ENCODE measurements at regions not wholly inside any gene's neighbourhood (a gene's known extent, or its start where the extent isn't known, plus 50 kb on each side); places are given as distances from the start of the nearest gene placed in this dataset.

DNA sequence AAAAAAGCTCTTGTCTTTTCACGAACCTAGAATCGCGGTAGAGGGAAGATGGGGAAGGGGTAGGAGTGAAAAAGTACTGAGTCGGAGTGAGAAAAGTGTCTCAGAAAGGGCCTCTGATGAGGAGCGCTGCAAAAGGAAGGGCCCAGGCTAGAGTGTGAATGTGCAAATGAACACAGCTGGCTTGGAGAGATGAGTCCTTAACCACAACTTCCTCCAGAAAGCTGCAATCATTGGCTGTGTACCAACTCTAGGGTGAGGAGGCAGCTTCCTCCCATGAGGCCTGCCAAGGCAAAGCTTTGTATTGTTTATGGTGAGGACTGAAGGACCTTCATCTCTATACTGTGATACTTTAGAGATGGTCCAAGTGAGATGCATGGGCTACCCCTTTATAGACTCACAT is 566.9 kb upstream of the ANO5 start:
- no peaks in the 10 kb centered on the region for H3K9me3 ChIP-seq

DNA sequence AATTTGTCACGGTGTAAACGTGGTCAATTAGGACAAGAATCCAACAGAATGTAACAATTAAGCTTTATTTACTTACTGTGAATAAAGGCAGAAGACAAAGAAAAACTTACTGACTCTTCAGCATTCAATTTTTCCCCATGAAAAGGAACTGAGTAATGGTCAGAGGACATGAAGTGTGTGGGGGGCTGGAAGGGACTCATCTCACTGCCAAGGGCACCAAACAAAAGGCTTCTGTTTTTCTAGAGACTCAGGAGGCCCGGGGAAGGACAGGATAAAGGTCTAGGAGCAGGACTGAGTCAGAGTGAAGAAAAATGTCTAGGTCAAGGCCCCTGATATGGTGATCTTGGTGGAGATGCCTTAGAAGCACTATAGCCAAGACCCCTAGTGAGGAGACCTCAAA is 564.2 kb upstream of the ANO5 start:
- Histone ChIP-seq H3K4me3 (no peak overlapping the region), H3K27me3 (no peaks in the 10 kb centered on the region), H3K4me1 (no peaks in the 10 kb centered on the region), H3K9ac (ENCODE audit: low read depth in 2 of 2, low read length in 2 of 2) (no peak overlapping the region), H3K36me3 (no peaks in the 10 kb centered on the region), H3K27ac (no peak overlapping the region), H3K9me3 (no peaks in the 10 kb centered on the region)
- DNase-seq, result no peak
- TF ChIP-seq, protein P1, sequence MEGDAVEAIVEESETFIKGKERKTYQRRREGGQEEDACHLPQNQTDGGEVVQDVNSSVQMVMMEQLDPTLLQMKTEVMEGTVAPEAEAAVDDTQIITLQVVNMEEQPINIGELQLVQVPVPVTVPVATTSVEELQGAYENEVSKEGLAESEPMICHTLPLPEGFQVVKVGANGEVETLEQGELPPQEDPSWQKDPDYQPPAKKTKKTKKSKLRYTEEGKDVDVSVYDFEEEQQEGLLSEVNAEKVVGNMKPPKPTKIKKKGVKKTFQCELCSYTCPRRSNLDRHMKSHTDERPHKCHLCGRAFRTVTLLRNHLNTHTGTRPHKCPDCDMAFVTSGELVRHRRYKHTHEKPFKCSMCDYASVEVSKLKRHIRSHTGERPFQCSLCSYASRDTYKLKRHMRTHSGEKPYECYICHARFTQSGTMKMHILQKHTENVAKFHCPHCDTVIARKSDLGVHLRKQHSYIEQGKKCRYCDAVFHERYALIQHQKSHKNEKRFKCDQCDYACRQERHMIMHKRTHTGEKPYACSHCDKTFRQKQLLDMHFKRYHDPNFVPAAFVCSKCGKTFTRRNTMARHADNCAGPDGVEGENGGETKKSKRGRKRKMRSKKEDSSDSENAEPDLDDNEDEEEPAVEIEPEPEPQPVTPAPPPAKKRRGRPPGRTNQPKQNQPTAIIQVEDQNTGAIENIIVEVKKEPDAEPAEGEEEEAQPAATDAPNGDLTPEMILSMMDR (IDR thresholded peaks at IDR 0.05), result no peak
- intact Hi-C loops (cut with DNase I), result no loop called here

More for the DNA sequence above, 566.9 kb upstream of the ANO5 start:
- H3K9ac ChIP-seq (ENCODE audit: low read depth in 2 of 2, low read length in 2 of 2), result no peak overlapping the region
- intact Hi-C loops (cut with DNase I), result no loop called here
- TF ChIP-seq, protein P1 (IDR thresholded peaks at IDR 0.05), result no peak
- no peak overlapping the region for H3K27ac ChIP-seq
- H3K4me1 ChIP-seq, result no peaks in the 10 kb centered on the region
- H3K36me3 ChIP-seq, result no peaks in the 10 kb centered on the region
- DNase-seq, result no peak
- H3K4me3 ChIP-seq, result no peak overlapping the region
- H3K27me3 ChIP-seq, result no peaks in the 10 kb centered on the region

DNA sequence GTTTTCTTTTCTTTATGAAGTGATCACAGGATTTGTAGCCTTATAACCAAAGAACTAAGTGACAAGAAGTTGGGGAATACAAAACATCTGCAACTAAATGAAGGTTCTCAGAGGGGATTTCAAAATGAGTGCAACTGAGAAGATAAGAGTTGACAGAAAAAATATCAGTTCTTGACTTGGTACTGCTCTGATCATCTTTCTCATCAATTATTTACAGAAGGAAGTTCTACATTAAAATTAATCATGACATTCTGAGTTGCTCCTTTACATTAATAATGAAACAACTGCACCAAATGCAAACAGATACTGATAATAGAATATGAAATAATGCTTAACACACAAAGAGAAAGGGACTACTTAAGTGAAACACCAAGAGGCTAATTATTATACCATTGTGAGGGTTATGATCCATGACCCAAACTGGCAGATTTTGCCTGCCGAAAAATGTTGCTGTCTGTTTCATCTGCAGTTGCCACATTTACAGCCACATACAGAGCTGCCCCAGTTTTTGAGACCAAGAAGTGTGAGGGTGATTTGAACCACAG is 561.9 kb upstream of the ANO5 start:
- Histone ChIP-seq H3K4me1 (no peaks in the 10 kb centered on the region), H3K36me3 (no peaks in the 10 kb centered on the region), H3K27me3 (no peaks in the 10 kb centered on the region), H3K27ac (no peak overlapping the region), H3K9ac (ENCODE audit: low read depth in 2 of 2, low read length in 2 of 2) (no peak overlapping the region), H3K9me3 (no peaks in the 10 kb centered on the region), H3K4me3 (no peak overlapping the region)
- TF ChIP-seq, protein P1 (IDR thresholded peaks at IDR 0.05), result no peak
- intact Hi-C loops (cut with DNase I), result no loop called here
- DNase-seq, result no peak

DNA sequence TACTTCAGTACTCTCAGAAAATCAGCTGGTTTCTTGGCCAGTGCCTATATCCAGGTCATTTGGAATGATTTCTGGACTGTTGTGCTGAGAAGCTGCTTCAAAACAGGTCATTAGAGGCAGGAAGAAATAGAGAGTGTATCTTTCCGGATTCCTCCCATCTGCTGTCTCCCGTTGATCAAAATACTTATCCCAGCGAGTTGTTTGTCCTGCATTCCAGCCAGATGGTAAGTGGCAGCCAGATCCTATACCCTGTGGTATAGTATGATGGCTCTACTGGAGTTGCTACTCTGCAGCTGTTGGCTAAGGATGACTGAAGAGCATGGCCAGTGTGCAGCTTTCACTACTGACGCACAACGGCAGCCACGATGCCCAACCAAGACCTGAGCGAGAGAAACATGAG is 560.9 kb upstream of the ANO5 start:
- H3K27ac ChIP-seq, result no peak overlapping the region
- H3K9ac ChIP-seq (ENCODE audit: low read depth in 2 of 2, low read length in 2 of 2), result no peak overlapping the region
- no peaks in the 10 kb centered on the region for H3K9me3 ChIP-seq
- TF ChIP-seq, protein P1 (IDR thresholded peaks at IDR 0.05), result no peak
- DNase-seq, result no peak
- intact Hi-C loops (cut with DNase I), result no loop called here
- no peaks in the 10 kb centered on the region for H3K27me3 ChIP-seq
- H3K36me3 ChIP-seq, result no peaks in the 10 kb centered on the region
- no peak overlapping the region for H3K4me3 ChIP-seq
- no peaks in the 10 kb centered on the region for H3K4me1 ChIP-seq

DNA sequence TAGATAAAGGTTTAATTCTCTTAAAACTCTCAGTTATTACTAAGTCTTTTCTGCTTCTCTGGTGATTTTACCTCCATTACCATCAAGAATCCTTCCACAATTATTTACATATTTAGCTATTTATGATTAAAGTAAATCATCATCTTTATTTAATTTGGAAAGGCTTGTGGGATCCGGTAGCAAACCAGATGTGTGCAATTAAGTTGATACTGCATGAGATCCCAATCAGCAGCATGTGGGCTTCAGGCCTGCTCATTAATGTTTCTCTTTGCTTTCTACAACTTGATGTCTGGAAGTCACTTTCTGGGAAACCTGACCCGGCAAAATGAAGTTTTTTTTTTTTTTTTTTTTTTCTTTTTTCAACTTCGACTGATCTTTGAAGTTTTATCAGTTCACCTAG is 558.4 kb upstream of the ANO5 start:
- H3K9ac ChIP-seq (ENCODE audit: low read depth in 2 of 2, low read length in 2 of 2), result no peak overlapping the region
- H3K36me3 ChIP-seq, result no peaks in the 10 kb centered on the region
- TF ChIP-seq, protein P1 (IDR thresholded peaks at IDR 0.05), result no peak
- no peaks in the 10 kb centered on the region for H3K27me3 ChIP-seq
- intact Hi-C loops (cut with DNase I), result no loop called here
- H3K27ac ChIP-seq, result no peak overlapping the region
- H3K4me1 ChIP-seq, result no peaks in the 10 kb centered on the region
- DNase-seq, result no peak
- no peak overlapping the region for H3K4me3 ChIP-seq
- no peaks in the 10 kb centered on the region for H3K9me3 ChIP-seq

Measured in colonic mucosa (tissue), 4 donors.